22Rv1 (cell line): ENCODE measurements at regions not wholly inside any gene's neighbourhood (a gene's known extent, or its start where the extent isn't known, plus 50 kb on each side); places are given as distances from the start of the nearest gene placed in this dataset.

Source experiments
- ZFX ChIP-seq: fragments of 450-650 bp; IDR thresholded peaks from 2 replicates; pipeline ENCODE4 v1.6.1; 2017; ENCODE audit warnings: antibody characterized with exemption, borderline replicate concordance
- TF ChIP-seq, protein P1 (sequence below): fragments of 450-650 bp; IDR thresholded peaks from 2 replicates; pipeline ENCODE4 v1.5.1; 2017; ENCODE audit warnings: mild to moderate bottlenecking

DNA sequence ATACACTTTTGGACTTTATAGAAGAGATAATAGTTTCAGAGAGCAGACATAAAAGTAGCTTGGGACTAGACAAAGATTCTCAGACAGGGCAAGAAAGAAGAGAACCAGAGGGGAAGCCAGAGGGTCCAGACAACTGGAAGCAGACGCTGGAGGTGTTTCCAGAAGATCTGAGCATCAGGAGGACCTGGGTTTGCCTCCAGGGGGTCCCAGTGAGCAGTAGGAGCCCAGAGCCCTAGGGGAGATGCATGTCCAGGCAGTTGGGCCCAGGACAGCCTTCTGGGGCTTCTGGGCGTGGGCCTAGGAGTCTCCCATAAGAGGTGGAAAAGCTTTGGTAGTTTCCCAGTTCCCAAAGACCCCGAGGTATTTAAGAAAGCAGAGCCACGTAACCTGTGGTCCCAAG lies 251.2 kb upstream of the ID2 start:
- TF ChIP-seq, protein P1, sequence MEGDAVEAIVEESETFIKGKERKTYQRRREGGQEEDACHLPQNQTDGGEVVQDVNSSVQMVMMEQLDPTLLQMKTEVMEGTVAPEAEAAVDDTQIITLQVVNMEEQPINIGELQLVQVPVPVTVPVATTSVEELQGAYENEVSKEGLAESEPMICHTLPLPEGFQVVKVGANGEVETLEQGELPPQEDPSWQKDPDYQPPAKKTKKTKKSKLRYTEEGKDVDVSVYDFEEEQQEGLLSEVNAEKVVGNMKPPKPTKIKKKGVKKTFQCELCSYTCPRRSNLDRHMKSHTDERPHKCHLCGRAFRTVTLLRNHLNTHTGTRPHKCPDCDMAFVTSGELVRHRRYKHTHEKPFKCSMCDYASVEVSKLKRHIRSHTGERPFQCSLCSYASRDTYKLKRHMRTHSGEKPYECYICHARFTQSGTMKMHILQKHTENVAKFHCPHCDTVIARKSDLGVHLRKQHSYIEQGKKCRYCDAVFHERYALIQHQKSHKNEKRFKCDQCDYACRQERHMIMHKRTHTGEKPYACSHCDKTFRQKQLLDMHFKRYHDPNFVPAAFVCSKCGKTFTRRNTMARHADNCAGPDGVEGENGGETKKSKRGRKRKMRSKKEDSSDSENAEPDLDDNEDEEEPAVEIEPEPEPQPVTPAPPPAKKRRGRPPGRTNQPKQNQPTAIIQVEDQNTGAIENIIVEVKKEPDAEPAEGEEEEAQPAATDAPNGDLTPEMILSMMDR, result no peak
- TF ChIP-seq ZFX, result no peak
